Pulmonary artery endothelial cell (primary cell): ENCODE measurements at regions not wholly inside any gene's neighbourhood (a gene's known extent, or its start where the extent isn't known, plus 50 kb on each side); places are given as distances from the start of the nearest gene placed in this dataset.
"Not testable (repeated sequence)": the region's sequence is repeated elsewhere in the genome, so short reads cannot be mapped to it uniquely, and the experiment has no call there.

Source experiments
- DNase-seq: peaks from one replicate; pipeline ENCODE4 v3.0.0-alpha.2; 2011; ENCODE audit warnings: low read depth, low spot score

DNA sequence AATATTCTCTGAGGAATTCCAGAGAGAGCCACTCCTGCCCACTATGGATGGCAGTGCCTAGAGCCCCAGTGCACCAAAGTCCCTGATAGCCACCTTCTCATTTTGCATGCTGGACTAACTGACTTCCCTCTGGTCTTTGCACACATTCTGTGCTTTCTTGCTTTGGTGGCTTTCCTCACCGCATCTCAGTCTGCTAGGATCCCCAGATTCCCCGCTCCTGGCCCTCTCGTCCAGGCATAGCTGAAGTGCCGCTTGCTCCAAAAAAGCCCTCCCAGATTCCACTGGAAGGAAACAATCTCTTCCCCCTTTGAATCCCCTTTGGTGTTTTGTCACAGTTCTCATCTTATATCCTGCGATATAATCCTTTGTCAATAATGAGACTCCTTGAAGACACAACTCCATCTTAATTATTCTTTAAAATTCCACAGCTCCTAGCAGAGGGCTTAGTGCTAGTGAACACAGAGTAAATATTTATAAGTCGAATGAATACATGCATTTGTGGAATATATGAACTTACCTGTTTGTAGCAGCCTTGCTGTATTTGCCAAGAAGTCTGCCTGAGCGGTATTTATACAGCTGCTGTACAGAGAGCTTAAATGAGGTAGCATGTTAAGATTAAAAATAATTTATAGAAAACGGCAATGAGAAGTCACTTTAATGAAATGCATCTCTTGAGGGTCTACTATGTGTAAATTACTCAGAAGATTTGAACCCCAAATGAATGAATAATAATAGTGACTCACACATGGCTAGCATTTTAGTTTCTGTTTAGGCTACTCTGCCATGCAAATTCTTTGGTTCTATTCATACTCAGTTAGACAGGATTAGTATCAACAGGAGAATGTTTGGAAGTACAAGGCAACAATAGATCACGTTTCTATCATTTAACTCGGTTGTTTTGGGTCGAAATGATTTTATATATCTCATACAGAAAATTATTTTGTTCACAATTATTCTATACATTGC is 421.9 kb upstream of the TENM3 start:
- no peak for DNase-seq

DNA sequence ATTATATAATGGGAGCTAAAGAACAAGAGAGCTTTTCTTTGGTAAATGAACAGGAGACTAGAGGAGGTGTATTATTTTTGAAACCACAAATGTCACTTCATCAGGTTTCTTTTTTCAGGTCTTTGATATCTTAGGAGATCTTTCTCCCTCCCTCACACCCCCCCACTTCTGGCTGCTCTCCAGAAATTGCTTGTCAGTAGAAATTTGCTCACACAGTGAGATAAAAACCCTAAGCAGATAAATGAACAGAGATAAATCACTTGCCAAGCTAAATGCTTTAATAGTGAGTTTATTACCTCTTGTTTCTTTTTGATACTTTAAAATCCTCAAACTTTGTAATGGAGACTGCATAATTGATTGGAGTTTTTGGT is 421.2 kb upstream of the TENM3 start:
- no peak for DNase-seq

DNA sequence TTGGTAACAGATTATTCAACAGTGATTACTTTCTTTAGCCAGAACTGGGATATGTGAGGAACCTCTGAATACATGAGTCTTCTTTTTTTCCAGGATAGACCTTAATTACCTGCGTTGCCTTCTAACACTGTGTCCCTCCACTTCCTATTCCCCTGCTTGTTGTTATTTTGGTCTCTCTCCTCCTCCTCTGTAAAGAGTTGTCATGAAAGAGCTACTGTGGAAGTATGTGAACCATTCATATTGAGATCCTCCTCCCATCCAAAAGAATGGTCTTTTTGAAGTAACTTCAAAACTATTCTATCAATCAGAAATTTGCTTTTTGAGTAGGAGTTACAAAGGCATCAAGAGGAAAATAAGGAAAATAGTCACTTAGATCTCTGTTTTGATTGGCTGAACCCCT is 420.0 kb upstream of the TENM3 start:
- no peak for DNase-seq

DNA sequence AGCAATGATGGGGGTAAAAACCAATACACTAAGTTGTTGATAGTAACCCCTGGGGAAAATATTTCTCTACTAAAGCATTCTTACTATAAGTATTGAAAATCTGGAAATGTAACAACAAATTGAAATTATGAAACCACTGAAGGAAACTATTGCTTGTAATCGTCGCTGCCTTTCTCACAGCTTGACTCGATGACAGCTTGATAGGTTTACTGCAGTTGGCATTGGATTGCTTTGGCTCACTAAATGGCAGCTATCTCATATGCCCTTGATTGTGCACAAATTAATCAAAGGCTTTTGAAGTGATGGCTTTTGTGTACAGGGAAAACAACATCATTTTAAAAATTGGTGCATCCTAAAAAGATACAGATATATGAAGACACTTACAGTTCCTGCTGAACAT is 419.6 kb upstream of the TENM3 start:
- DNase-seq = no peak

DNA sequence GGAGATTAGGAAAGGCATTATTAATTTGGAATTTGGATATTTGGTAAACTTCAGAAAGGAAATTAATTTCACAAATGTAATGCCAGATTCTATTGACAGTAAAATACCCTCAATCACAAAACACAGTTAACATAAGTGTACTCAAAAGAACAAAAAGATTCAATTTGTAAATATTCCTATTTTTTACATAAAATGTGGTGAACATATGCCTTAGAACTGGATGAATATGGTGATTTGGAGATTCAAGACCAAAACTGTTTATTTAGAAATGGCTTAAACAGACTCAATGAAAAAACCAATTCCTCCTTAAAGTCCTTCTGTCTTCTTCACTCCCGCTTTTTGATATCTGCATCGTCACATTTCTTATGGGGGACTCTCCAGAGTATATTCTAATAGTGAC is 417.6 kb upstream of the TENM3 start:
- no peak for DNase-seq

DNA sequence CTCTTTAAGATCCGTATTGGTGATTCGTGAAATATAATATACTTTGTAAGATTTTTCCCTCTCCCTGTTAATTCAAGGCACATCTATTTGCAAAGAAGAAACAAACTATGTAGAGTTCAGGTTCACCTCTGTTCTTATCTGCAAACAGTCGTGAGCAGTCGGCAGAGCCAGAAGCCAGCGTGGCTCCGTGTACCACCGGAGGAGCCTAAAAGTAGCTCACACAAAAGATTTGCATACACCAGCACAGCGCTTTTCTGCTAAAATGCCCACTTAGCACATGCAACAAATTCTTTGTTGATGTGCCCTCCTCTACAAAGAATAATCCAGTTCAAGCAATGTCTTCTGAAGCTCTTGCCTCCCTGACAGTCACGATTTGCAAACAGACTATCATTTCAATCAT is 416.0 kb upstream of the TENM3 start:
- DNase-seq = no peak

- no peak for DNase-seq
These were observed 412.7 kb upstream of the TENM3 start for GRCh38 chr4:181830404-181831035.

DNA sequence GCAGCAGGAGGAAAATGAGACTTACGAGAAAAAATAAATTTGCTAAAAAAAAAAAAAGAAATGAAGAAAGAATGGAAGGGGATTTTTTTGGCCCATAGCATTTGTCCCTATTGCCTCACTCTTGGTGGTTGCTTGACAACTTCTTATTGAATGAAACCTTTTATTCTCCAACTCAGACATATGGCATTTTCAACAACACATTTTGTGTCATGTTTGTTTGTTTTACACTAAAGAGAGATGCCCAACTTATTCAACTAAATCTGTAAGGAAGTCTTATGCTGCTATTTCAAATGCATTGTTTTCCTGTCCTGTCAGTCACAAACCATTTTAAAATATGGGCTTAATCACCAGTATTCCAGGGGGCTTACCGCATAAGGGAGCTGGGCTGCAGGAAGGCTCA is 409.1 kb upstream of the TENM3 start:
- no peak for DNase-seq

DNA sequence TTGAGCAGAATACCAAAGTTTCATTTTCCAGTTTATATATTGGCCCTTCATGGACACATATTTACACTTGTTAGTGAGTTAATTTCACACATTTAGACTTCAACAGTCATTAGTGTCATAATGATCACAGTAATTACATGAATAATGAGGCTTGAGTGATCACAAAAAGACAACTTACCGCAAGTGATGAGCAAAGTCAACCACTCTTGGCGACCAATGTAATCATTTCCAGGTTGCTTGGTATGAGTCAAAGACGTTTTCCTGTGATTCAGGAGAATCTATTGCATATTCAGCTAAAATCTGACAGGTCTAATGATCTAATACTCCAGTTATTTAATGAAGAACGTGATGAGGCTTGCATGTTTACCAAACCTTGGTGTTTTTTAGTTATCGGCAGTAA is 407.9 kb upstream of the TENM3 start:
- no peak for DNase-seq

GRCh38 chr4:181838253-181838652 is 404.9 kb upstream of the TENM3 start:
- DNase-seq = no peak

DNA sequence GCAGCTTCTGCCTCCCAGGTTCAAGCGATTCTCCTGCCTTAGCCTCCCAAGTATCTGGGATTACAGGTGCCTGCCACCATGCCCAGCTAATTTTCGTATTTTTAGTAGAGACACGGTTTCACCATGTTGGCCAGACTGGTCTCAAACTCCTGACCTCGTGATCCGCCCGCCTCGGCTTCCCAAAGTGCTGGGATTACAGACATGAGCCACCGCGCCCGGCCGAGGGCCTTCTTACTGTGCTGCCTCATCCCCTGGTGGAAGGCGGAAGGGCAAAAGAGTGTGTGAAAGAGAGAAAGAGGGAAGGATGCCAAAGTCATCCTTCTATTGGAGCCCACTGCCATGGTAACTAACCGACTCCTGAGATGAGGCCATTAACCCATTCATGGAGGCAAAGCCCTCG is 399.4 kb upstream of the TENM3 start:
- DNase-seq = not testable (repeated sequence)

DNA sequence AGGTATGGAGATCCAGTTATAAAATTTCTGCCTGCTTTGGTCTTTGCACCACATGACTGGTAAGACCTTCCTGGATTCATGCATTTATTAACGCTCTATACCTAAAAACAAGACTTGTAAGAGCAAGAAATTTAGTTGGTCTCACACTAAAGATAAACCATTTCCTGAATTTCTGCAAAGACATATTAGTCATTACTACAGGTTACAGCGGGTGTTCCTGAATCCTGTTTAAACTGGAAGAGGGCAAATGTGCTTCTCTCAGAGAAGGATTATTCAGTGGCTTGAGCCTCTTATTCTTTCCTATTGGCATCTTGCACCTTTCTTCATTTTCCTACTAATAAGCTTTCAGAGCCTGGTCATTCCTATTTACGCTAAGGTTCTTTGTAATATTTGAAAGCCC is 397.6 kb upstream of the TENM3 start:
- no peak for DNase-seq

DNA sequence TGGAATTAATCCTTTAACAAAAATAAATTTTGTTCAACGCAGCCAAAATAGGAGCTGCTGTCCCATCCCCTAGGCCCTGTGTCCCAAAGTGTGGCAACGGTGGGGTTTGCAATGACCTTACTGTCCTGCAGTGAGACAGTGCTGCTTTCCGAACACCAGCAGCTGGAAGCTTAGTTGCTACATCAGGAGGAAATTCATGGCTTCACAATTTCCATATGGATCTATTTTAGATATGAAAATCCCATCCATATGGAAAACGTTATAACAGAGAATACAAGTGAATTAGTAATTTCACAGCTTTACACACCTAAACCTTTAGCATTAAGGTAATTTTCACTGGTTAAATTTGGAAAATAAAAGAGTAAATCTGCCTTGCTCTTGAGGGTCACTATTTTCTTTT is 396.3 kb upstream of the TENM3 start:
- DNase-seq = no peak

DNA sequence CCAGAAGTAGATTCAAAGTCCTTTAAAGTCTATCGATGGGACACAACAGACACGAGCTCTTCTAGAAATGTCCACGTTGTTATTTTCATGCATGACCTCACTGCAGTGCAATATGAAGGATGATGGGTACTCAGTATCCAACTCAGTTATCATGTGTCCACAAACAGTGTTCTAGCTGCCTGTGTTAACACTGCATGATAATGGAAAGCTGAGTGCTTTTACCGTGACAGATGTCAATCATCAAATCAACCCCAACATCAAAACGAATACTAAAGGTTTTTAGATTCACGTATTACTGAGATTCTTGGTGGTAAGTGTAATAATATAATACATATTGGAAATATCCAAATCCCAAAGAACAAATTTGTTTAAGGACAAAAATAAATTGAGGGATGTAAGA is 394.8 kb upstream of the TENM3 start:
- DNase-seq = no peak

DNA sequence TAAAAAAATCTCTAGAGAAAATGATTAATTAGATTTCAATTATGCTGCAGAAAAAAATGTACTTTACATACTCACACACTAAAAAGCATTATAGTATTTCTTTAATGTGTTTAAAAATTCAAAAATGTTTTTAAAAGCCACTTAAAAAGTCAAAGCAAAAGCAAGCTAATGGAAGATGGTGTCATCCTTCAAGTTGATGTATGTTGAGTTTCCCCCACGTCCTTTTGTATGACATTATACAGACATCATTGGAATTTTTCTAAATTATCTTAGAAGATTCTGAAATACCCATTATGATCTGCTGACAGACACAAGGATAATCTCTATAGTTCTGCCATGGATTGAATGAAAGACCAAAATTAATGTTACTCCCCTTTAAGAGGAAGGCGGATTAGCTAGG is 393.7 kb upstream of the TENM3 start:
- no peak for DNase-seq

- DNase-seq = no peak
These were observed 389.2 kb upstream of the TENM3 start for GRCh38 chr4:181853881-181854511.

- no peak for DNase-seq
These were observed 387.9 kb upstream of the TENM3 start for GRCh38 chr4:181855307-181855706.

DNA sequence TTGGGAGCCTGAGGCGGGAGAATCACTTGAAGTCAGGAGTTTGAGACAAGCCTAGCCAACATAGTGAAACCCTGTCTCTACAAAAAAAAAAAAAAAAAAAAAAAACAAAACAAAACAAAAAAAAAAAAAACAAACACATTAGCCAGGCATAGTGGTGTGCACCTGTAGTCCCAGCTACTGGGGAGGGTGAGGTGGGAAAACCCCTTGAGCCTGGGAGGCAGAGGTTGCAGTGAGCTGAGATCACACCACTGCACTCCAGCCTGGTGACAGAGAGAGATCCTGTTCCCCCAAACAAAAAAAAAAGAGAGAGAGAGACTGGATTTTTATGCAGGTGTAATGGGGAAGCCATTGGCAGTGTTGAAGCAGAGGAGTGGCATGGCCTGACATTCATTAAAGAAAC is 385.7 kb upstream of the TENM3 start:
- not testable (repeated sequence) for DNase-seq

DNA sequence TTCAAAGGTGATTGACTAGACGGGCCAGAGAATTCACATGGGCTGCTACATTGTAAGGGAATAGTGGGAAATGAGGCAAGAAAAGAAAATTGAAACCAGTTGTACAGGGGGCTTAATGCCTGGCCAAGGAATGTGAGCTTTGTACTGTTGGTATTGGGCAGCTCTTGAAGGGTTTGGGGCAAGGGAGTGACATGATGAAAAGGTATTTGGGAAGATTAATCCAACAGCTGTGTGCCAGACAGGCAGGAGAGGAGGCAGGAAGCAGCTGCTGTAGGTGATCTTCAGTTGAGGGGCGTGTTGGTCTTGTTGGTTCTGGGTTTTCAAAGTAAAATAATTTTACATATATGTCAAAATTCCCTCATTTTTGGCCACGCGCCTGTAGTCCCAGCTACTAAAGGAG is 384.5 kb upstream of the TENM3 start:
- no peak for DNase-seq

DNA sequence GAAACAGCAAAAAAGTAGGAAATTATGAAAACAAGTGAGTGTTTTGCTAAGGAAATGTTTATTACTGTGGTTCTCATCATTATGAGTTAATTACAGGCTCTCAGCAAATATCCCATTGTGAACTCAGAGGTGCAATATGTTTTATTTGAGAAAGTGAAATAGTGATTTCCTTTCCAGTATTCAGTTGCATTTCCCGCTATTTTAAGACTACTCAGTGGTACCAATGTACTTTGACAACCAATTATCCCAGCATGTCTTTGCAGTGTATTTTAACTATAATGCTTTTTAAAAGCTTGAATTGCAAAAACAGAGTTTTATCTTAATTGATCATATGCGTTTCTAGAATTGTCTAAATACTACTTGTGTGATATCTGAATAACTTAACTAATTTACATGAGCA is 383.8 kb upstream of the TENM3 start:
- no peak for DNase-seq

GRCh38 chr4:181860157-181860556 is 383.0 kb upstream of the TENM3 start:
- no peak for DNase-seq

GRCh38 chr4:181860668-181861067 is 382.5 kb upstream of the TENM3 start:
- DNase-seq = no peak

GRCh38 chr4:181863856-181864255 is 379.3 kb upstream of the TENM3 start:
- DNase-seq = no peak
